ENCODE measurements at regions not wholly inside any gene's neighbourhood (a gene's known extent, or its start where the extent isn't known, plus 50 kb on each side); places are given as distances from the start of the nearest gene placed in this dataset.

- no TSS peak for BruUV-seq (replicated peaks)
- no peaks in the 10 kb centered on the region for H3K9me3 Mint-ChIP-seq (ENCODE audit: unreplicated experiment)
- intact Hi-C loops (cut with micrococcal nuclease; ENCODE audit: unreplicated experiment): no loop called here
- H3K27ac Mint-ChIP-seq (ENCODE audit: unreplicated experiment): no peak overlapping the region
- POLR2A ChIA-PET: no interaction called here
- Histone ChIP-seq H3K27me3 (replicated peaks; ENCODE audit: control insufficient read depth, insufficient read depth, low read length) (no peaks in the 10 kb centered on the region), H3K9me3 (no peaks in the 10 kb centered on the region), H3K4me3 (ENCODE audit: low read depth, low read length) (no peak overlapping the region), H3K36me3 (ENCODE audit: control insufficient read depth, insufficient read depth, low read length) (no peaks in the 10 kb centered on the region), H3K4me1 (no peaks in the 10 kb centered on the region)
- CTCF ChIA-PET: no interaction called here
- TF ChIP-seq CTCF (IDR thresholded peaks at IDR 0.05; ENCODE audit: insufficient read depth in 1 of 2, low read depth in 1 of 2, low read length in 1 of 2, severe bottlenecking in 1 of 2, unreplicated experiment in 1 of 2): no peak
- no peaks in the 10 kb centered on the region for H3K36me3 Mint-ChIP-seq (ENCODE audit: insufficient read depth, unreplicated experiment)
- no peaks in the 10 kb centered on the region for H3K4me1 Mint-ChIP-seq (ENCODE audit: low read depth, unreplicated experiment)
- no peak overlapping the region for H3K4me3 Mint-ChIP-seq (ENCODE audit: unreplicated experiment)
- no peaks in the 10 kb centered on the region for H3K27me3 Mint-ChIP-seq (ENCODE audit: insufficient read depth, unreplicated experiment)
- no peak for DNase-seq
Observed at GRCh38 chr18:40036861-40037260, 1918.2 kb upstream of the PIK3C3 start.

GRCh38 chr18:40035966-40036365, 1919.1 kb upstream of the PIK3C3 start:
- Mint-ChIP-seq H3K4me1 (ENCODE audit: low read depth, unreplicated experiment) (no peaks in the 10 kb centered on the region), H3K4me3 (ENCODE audit: unreplicated experiment) (no peak overlapping the region), H3K27me3 (ENCODE audit: insufficient read depth, unreplicated experiment) (no peaks in the 10 kb centered on the region), H3K27ac (ENCODE audit: unreplicated experiment) (no peak overlapping the region), H3K36me3 (ENCODE audit: insufficient read depth, unreplicated experiment) (no peaks in the 10 kb centered on the region), H3K9me3 (ENCODE audit: unreplicated experiment) (no peaks in the 10 kb centered on the region)
- ChIA-PET POLR2A (no interaction called here), CTCF (no interaction called here)
- TF ChIP-seq CTCF (IDR thresholded peaks at IDR 0.05; ENCODE audit: insufficient read depth in 1 of 2, low read depth in 1 of 2, low read length in 1 of 2, severe bottlenecking in 1 of 2, unreplicated experiment in 1 of 2): no peak
- H3K4me3 ChIP-seq (ENCODE audit: low read depth, low read length): no peak overlapping the region
- BruUV-seq (replicated peaks): no TSS peak
- no peaks in the 10 kb centered on the region for H3K4me1 ChIP-seq
- DNase-seq: no peak
- no peaks in the 10 kb centered on the region for H3K9me3 ChIP-seq
- intact Hi-C loops (cut with micrococcal nuclease; ENCODE audit: unreplicated experiment): no loop called here
- no peaks in the 10 kb centered on the region for H3K27me3 ChIP-seq (replicated peaks; ENCODE audit: control insufficient read depth, insufficient read depth, low read length)
- no peaks in the 10 kb centered on the region for H3K36me3 ChIP-seq (ENCODE audit: control insufficient read depth, insufficient read depth, low read length)

GRCh38 chr18:40032076-40032475, 1923.0 kb upstream of the PIK3C3 start:
- H3K27me3 ChIP-seq (replicated peaks; ENCODE audit: control insufficient read depth, insufficient read depth, low read length): no peaks in the 10 kb centered on the region
- DNase-seq: no peak
- no peaks in the 10 kb centered on the region for H3K4me1 Mint-ChIP-seq (ENCODE audit: low read depth, unreplicated experiment)
- CTCF ChIA-PET: no interaction called here
- H3K4me3 Mint-ChIP-seq (ENCODE audit: unreplicated experiment): no peak overlapping the region
- no peaks in the 10 kb centered on the region for H3K36me3 Mint-ChIP-seq (ENCODE audit: insufficient read depth, unreplicated experiment)
- BruUV-seq (replicated peaks): no TSS peak
- H3K27ac Mint-ChIP-seq (ENCODE audit: unreplicated experiment): no peak overlapping the region
- no peaks in the 10 kb centered on the region for H3K27me3 Mint-ChIP-seq (ENCODE audit: insufficient read depth, unreplicated experiment)
- no peak overlapping the region for H3K4me3 ChIP-seq (ENCODE audit: low read depth, low read length)
- POLR2A ChIA-PET: no interaction called here
- no peaks in the 10 kb centered on the region for H3K4me1 ChIP-seq
- TF ChIP-seq CTCF (IDR thresholded peaks at IDR 0.05; ENCODE audit: insufficient read depth in 1 of 2, low read depth in 1 of 2, low read length in 1 of 2, severe bottlenecking in 1 of 2, unreplicated experiment in 1 of 2): no peak
- intact Hi-C loops (cut with micrococcal nuclease; ENCODE audit: unreplicated experiment): no loop called here
- H3K9me3 ChIP-seq: no peaks in the 10 kb centered on the region
- no peaks in the 10 kb centered on the region for H3K36me3 ChIP-seq (ENCODE audit: control insufficient read depth, insufficient read depth, low read length)
- no peaks in the 10 kb centered on the region for H3K9me3 Mint-ChIP-seq (ENCODE audit: unreplicated experiment)

All from Caco-2 (cell line).